WTC11 (cell line): ENCODE measurements at regions not wholly inside any gene's neighbourhood (a gene's known extent, or its start where the extent isn't known, plus 50 kb on each side); places are given as distances from the start of the nearest gene placed in this dataset.

Experiments used
- CTCF ChIP-seq: fragments of 200-600 bp; IDR thresholded peaks from 2 replicates; pipeline ENCODE4 v1.8.0; 2022; ENCODE audit warnings: antibody characterized with exemption
- E2F5 ChIP-seq: sonication (generic); formaldehyde crosslinking; IDR thresholded peaks from 2 replicates; pipeline ENCODE4 v1.8.1; 2022; ENCODE audit warnings: mild to moderate bottlenecking, moderate library complexity, missing genetic modification reagents
- STAT6 ChIP-seq: sonication (generic); formaldehyde crosslinking; conservative IDR thresholded peaks from 2 replicates; pipeline ENCODE4 v1.8.1; 2023; ENCODE audit warnings: mild to moderate bottlenecking, low read depth, missing genetic modification reagents, moderate library complexity
- ZNF281 ChIP-seq: sonication (generic); formaldehyde crosslinking; IDR thresholded peaks from 2 replicates; pipeline ENCODE4 v1.8.0; 2023; ENCODE audit warnings: mild to moderate bottlenecking, missing genetic modification reagents
- ZNF396 ChIP-seq: fragments of 250-450 bp; sonication (Bioruptor Pico); IDR thresholded peaks from 2 replicates; pipeline ENCODE4 v1.8.0; 2021; ENCODE audit warnings: mild to moderate bottlenecking, moderate library complexity, borderline replicate concordance

GRCh38 chr4:16329125-16329796 lies 103.0 kb upstream of the TAPT1 start:
- TF ChIP-seq STAT6 (CRISPR knock-in tag) (no peak), CTCF (no peak), ZNF281 (CRISPR knock-in tag) (no peak), ZNF396 (CRISPR knock-in tag) (no peak), E2F5 (no peak)
